ENCODE measurements at regions not wholly inside any gene's neighbourhood (a gene's known extent, or its start where the extent isn't known, plus 50 kb on each side); places are given as distances from the start of the nearest gene placed in this dataset.

- ATAC-seq (ENCODE audit: low read depth) = 0 out of 3 replicates have a peak, but pooled peaks have one; percentile 21
- no peaks in the 10 kb centered on the region for H3K36me3 ChIP-seq (ENCODE audit: low read depth)
- peaks cover 4% of the 10 kb centered on the region for H3K9me3 ChIP-seq (ENCODE audit: severe bottlenecking)
- no peak overlapping the region for H3K4me3 ChIP-seq (ENCODE audit: severe bottlenecking)
- H3K27me3 ChIP-seq (ENCODE audit: insufficient read depth, poor library complexity, severe bottlenecking) = no peaks in the 10 kb centered on the region
- TF ChIP-seq CTCF (IDR thresholded peaks at IDR 0.05; ENCODE audit: poor library complexity, severe bottlenecking) = no peak
- H3K4me1 ChIP-seq (ENCODE audit: insufficient read depth, poor library complexity, severe bottlenecking) = no peaks in the 10 kb centered on the region
- H3K27ac ChIP-seq (ENCODE audit: poor library complexity, severe bottlenecking) = no peak overlapping the region
- DNase-seq (ENCODE audit: low spot score) = no peak
Measured at GRCh38 chr7:64614812-64615211, 51.1 kb upstream of the ZNF107 start.

GRCh38 chr7:64613653-64614052, 50.8 kb upstream of the ZNF680 start:
- no peaks in the 10 kb centered on the region for H3K9me3 ChIP-seq (ENCODE audit: severe bottlenecking)

More at GRCh38 chr7:64613653-64614052, 50.8 kb upstream of the ZNF680 start:
- Histone ChIP-seq H3K4me1 (ENCODE audit: insufficient read depth, poor library complexity, severe bottlenecking) (no peaks in the 10 kb centered on the region), H3K27me3 (ENCODE audit: insufficient read depth, poor library complexity, severe bottlenecking) (no peaks in the 10 kb centered on the region), H3K4me3 (ENCODE audit: severe bottlenecking) (no peak overlapping the region), H3K27ac (ENCODE audit: poor library complexity, severe bottlenecking) (no peak overlapping the region), H3K36me3 (ENCODE audit: low read depth) (no peaks in the 10 kb centered on the region)
- no peak for TF ChIP-seq CTCF (IDR thresholded peaks at IDR 0.05; ENCODE audit: poor library complexity, severe bottlenecking)
- DNase-seq (ENCODE audit: low spot score) = no peak
- no peak for ATAC-seq (ENCODE audit: low read depth)
